Amniotic epithelial cell (primary cell): ENCODE measurements at regions not wholly inside any gene's neighbourhood (a gene's known extent, or its start where the extent isn't known, plus 50 kb on each side); places are given as distances from the start of the nearest gene placed in this dataset.
A peak's percentile ranks its signal among the peaks of the same experiment; 100 is the strongest.
"Not testable (repeated sequence)": the region's sequence is repeated elsewhere in the genome, so short reads cannot be mapped to it uniquely, and the experiment has no call there.

Experiments
- DNase-seq: peaks from one replicate; pipeline ENCODE4 v3.0.0-alpha.2; 2010; ENCODE audit warnings: low read depth

- DNase-seq, result no peak
Measured at GRCh38 chr4:175280153-175280552, 362.0 kb downstream of the ADAM29 start.

GRCh38 chr4:175281894-175282293 lies 363.7 kb downstream of the ADAM29 start:
- DNase-seq, result no peak

- DNase-seq, result no peak
Measured at GRCh38 chr4:175282407-175282806, 364.2 kb downstream of the ADAM29 start.

GRCh38 chr4:175290401-175290800 lies 372.2 kb downstream of the ADAM29 start:
- peak; percentile 21 for DNase-seq

GRCh38 chr4:175297965-175298565 lies 379.9 kb downstream of the ADAM29 start:
- DNase-seq, result peak; percentile 58

- DNase-seq, result no peak
Measured at GRCh38 chr4:175306436-175306835, 388.3 kb downstream of the ADAM29 start.

- DNase-seq, result no peak
Measured at GRCh38 chr4:175307326-175307725, 389.2 kb downstream of the ADAM29 start.

GRCh38 chr4:175308236-175308635 lies 390.1 kb downstream of the ADAM29 start:
- no peak for DNase-seq

GRCh38 chr4:175309041-175309440 lies 390.9 kb downstream of the ADAM29 start:
- DNase-seq, result peak; percentile 63

- DNase-seq, result peak; percentile 29
Measured at GRCh38 chr4:175325230-175325629, 407.1 kb downstream of the ADAM29 start.

GRCh38 chr4:175326796-175327195 lies 408.6 kb downstream of the ADAM29 start:
- no peak for DNase-seq

- DNase-seq, result peak; percentile 62
Measured at GRCh38 chr4:175330236-175330635, 412.1 kb downstream of the ADAM29 start.

GRCh38 chr4:175330652-175331051 lies 412.5 kb downstream of the ADAM29 start:
- peak; percentile 48 for DNase-seq

GRCh38 chr4:175335331-175335730 lies 417.2 kb downstream of the ADAM29 start:
- no peak for DNase-seq

GRCh38 chr4:175336570-175336969 lies 418.4 kb downstream of the ADAM29 start:
- DNase-seq, result not testable (repeated sequence)

- peak; percentile 66 for DNase-seq
Measured at GRCh38 chr4:175339100-175339707, 421.0 kb downstream of the ADAM29 start.

- no peak for DNase-seq
Measured at GRCh38 chr4:175341203-175341755, 423.1 kb downstream of the ADAM29 start.

GRCh38 chr4:175346376-175346775 lies 428.2 kb downstream of the ADAM29 start:
- DNase-seq, result no peak

- no peak for DNase-seq
Measured at GRCh38 chr4:175350246-175350645, 432.1 kb downstream of the ADAM29 start.

GRCh38 chr4:175351473-175351872 lies 433.3 kb downstream of the ADAM29 start:
- DNase-seq, result no peak

GRCh38 chr4:175369087-175369486 lies 443.0 kb downstream of the GPM6A start:
- peak; percentile 69 for DNase-seq

- DNase-seq, result no peak
Measured at GRCh38 chr4:175371091-175371490, 441.0 kb downstream of the GPM6A start.

GRCh38 chr4:175373031-175373430 lies 439.0 kb downstream of the GPM6A start:
- DNase-seq, result no peak

GRCh38 chr4:175374459-175374858 lies 437.6 kb downstream of the GPM6A start:
- no peak for DNase-seq
